HG02678 (cell line): ENCODE measurements at regions not wholly inside any gene's neighbourhood (a gene's known extent, or its start where the extent isn't known, plus 50 kb on each side); places are given as distances from the start of the nearest gene placed in this dataset.

Source experiments
- ATAC-seq: cut with Tn5 transposase; IDR thresholded peaks from one replicate; pipeline ENCODE4 v1.9.1; 2021; ENCODE audit warnings: mild to moderate bottlenecking, moderate library complexity; ENCODE audit not compliant: unreplicated experiment

DNA sequence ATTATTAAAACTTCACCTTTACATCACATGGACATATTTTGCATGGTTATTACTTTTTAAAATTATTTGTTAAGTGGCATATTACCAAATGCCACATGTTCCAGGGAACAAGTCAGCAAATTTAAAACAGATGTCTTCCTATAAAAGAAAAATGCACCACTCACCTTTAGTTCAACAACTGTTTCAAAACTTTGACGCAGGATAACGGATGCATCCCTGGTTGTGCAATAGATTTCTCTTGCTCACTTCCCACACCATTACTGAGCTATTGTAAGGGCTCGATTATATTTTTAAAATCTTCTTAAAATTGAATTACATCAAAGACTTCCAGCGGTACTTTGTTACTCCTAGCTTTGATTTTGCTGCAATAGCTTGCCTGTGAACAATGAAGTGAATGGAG lies 93.0 kb upstream of the ARHGAP24 start:
- no peak for ATAC-seq

DNA sequence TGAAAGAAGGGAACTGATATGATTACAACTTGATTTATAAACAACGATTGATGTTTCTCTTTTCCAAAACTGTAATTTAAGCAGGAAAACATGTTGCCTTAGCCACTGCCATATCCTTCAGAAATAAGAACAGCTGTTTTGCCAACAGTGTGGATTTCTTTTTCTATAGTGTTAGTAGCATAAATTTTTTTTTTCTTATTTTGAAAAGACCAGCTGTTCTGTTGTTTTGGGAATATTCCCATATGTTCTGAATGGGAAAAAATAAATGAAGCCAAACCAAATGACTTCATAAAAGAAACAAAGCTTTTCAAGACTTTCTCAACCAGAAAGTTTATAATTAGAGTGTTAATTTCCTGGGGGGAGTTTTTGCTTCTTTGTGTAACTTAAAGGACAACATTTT lies 83.9 kb upstream of the ARHGAP24 start:
- ATAC-seq, result no peak

DNA sequence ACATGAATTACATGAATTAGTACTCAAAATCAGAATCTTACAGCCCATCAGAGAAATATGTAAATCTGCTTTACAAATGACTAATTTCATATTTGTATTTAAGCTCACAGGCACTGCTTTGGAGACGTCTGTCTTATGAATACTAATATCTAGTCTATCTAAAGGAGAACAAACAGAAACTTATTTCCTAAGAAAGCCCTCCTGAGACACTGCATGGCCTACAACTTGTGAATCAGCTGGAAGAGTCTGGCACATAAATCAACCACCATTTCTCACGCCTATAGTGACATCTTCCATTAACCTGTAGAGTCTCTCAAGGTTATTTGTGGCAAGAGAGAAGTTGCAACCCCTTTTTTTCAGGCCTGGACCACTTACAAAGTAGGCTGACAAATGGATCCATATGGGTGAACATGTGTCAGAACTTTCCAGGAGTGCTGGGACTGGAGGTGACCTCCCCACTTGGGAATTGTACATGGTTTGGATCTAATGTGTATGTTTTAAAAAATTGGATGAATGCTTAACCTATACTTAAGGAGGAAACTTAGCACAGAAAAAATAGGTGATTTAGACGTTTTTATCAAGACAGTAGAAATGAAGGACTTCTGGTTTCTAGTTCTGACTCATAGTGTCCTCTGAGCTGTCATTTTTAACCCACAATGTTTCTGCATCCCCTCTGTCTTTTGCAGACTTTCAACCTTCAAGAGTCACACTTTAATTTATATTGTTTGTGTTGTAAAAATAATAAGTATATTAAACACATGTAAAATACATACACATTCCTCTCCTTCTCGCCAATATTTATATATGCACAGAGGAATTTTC lies 83.2 kb upstream of the ARHGAP24 start:
- peak; percentile 82 for ATAC-seq

DNA sequence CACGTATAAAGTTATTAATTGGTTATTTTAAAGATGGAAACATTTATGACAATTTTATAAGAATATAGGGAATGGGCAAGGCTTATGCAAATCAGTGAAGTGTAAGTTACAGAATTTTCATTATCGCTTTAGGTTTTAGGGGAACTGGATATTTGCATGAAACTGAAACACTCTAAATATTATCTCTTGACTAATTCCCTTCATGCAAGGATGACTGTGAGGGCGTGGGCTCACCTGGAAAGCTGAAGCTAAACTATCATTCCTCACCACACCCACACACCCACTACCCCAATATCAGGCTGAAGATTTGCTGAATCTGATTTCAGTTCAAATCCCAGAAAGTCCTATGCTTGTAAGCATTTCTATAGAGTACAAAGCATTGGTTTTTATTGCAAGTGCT lies 81.7 kb upstream of the ARHGAP24 start:
- peak; percentile 64 for ATAC-seq

DNA sequence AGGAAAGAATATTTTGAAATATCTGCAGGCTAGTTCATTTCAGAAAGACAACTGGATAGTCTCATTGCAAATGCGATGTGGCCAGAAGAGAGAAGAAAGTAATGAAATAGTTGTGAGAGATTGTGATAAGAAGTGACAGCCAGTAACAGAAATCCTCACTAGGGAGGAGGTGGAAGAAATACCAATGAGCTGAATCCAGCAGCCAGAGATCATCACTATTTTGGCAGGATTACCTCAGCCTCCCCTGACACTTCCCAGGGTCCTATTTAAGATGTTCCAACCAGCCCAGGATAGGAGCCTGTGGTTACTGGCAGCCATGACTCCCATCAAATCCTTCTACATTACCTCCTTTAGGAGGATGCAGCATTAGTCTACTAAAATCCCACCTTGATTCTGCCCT lies 76.7 kb upstream of the ARHGAP24 start:
- no peak for ATAC-seq

DNA sequence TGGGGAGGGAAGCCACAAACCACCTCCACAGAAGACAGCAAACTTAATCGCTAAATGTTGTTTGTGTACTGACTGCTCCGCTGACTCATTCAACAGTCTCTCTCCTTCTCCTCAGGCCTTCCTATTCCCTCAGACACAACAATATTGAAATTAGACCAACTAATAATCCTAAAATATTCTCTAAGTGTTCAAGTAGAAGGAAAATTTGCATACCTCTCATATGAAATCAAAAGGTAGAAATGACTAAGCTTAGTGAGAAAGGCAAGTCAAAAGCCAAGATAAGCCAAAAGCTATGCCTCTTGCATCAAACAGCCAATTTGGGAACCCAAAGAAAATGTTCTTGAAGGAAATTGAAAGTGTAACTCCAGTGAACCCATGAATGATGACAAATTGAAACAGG lies 75.7 kb upstream of the ARHGAP24 start:
- peak; percentile 69 for ATAC-seq

DNA sequence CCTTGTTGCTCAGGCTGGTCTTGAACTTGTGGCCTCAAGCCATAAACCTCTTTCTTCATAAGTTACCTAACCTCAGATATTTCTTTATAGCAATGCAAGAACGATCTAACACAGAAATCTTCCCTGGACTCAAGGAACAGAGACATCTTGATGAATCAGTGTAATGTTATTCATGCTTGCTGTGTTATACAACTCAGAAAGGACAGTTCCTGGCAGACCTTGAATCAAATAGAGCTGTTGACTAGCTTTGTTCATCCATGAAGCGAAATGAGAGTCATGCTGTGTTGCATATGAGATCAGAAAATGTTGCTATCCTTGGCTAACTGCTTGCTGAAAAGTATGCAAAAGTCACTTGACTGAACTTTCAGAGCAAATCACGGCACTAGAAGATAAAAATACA lies 72.6 kb upstream of the ARHGAP24 start:
- no peak for ATAC-seq

DNA sequence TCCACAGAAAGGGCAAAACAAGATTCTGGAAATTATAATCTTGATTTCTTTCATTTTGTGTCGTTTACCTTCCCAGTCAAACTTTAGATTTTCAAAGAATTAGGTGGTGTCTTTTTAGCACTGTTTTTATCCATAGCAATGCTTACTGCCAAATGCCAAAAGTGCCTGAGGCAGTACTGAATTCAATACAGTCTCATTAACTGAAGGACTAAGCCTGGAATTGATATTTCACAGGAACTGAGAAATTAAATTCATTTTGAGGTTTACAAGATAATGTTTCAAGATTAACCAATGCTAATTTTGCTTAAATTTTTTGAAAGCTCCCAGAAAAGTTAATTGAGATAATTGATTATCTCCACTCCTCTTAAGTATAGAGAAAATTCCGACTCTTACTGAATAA lies 68.8 kb upstream of the ARHGAP24 start:
- ATAC-seq, result no peak

DNA sequence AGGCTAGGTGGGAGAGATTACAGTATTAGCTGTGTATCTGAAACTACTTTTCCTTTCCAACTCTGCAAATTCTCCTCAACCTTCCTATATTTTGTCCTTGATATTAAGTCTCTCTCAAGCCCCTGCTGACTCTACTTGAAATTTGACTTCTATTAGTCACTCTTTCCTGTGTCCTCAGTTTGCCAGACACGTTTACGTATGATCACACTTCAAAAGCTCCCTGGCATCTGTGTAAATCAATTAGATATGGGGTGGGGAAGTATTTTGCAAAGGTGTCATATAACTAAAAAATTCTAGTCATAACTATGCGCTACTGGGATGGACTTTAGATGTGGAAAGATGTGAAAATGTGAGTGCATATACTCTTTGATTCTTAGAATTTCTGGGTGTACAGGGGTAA lies 67.4 kb upstream of the ARHGAP24 start:
- no peak for ATAC-seq

DNA sequence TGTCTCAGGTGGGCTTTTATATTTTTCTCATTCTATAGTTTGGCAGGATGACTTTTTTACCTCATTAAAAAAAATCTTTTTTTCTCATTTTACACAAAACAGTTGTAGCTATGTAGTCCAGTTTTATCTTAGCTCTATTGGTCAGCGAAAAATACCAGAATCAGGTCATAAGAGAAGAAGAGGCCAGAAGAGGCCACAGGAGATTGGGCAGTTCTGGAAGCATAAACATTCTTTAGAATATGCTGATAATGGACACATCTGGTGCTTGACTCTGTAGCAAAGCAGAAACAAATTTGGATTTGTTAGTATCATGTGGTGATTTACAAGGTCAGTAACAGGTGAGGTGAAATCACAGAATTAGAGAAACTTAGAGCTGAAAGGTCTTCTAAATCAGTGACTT lies 66.6 kb upstream of the ARHGAP24 start:
- ATAC-seq, result no peak

DNA sequence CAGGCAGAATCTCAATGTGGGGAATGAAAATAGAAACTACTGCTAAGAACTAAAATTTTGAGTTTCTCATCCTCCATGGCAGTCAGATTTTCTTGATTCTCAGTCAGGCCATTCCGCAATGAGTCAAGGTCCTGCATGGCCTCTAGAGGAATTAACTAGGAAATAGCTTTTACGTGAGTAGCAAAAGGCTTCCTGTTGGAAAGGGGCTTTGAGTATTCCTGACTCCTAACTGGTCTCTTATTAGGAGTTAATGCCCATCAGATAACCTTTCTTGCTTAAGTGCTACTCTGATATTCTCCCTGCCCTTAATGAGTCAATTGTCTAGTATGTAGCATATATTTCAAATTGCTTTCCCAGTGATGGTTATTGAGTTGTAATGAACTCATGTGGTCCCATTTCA lies 65.7 kb upstream of the ARHGAP24 start:
- ATAC-seq, result no peak

DNA sequence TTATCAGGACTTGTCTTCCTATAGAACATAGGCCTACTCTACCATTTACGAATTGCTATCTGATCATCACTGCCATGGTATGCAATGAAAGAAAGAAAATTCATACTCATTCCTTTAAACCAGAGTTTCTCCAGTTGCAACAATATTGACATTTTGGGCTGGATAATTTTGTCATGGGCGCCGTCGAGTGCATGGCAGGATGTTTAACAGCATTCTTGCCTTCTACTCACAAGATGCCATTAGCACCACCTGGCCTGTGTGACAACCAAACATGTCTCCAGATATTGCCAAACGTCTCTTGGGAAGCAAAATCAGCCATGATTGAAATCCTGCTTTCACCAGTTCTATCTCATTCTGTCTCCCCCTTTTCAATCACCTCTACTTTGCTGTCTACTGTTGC lies 63.6 kb upstream of the ARHGAP24 start:
- no peak for ATAC-seq

DNA sequence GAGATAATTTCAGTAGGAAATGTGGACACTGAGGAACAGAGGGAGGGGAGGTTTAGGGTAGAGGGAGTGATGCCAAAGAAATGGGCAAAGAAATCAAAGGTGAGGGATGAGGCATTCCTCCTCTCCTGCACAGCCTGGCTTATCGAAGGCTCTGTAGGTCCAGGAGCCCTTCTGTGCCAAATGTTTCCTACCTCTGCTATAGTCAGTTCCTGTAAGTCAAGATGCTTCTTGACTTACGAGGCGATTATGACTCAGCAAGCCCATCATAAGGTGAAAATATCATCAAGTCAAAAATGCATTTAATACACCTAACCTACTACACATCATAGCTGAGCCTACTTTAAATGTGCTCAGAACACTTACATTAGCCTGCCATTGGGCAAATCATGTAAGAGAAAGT lies 60.0 kb upstream of the ARHGAP24 start:
- no peak for ATAC-seq

DNA sequence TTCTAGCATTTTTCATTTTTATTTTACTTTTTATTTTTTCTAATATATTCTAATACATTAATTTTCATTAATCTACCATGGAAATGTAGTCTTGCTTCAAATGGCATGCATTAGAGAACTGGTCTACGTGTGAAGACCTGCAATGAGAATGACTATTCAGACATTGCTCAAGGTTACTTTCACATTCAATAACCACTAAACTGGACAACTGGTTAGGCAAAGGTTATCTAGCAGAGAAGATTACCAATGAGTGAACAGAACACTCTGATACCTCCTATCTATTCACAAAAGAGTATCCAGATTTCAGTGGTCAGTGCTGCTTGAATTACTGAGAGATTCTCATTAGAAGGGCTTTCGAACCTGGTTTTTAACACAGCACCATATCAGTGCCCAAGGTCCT lies 58.9 kb upstream of the ARHGAP24 start:
- no peak for ATAC-seq

DNA sequence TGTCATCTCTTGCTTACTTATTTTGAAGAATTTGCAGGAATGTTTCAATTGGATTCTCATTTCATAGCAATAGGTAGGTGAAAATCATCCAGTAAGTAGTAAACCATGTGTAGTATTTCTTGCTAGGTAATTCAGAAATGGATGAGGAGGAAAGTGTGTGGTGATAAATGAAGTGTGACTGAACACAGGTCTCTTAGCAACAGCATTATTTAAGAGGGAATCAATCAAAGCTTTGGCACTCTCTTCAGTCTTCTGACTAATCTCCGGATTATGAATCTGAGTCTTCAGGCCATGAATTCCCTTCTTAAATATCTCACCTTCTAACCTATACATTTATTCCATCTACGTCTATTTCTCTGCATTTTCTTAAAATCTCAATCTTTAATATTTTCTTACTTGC lies 55.8 kb upstream of the ARHGAP24 start:
- ATAC-seq, result no peak

DNA sequence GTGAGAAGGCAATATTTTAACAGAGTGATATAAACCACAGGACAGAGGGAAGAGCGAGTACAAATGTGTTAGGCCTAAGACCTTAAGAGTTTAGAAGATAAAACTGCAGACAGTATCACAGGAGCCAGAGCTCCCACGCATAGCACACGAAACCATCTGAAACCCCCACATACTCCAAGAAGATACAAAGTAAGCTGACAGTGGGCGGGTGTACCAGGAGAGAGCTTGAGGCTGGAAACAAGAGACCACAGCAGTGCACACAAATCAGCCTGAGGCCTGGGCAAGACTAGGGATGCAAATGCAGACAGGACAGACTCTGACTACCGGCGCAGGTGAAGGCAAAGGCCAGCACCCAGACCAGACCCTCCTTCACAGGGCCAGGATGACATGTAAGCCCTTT lies 54.1 kb upstream of the ARHGAP24 start:
- ATAC-seq, result peak; percentile 53

DNA sequence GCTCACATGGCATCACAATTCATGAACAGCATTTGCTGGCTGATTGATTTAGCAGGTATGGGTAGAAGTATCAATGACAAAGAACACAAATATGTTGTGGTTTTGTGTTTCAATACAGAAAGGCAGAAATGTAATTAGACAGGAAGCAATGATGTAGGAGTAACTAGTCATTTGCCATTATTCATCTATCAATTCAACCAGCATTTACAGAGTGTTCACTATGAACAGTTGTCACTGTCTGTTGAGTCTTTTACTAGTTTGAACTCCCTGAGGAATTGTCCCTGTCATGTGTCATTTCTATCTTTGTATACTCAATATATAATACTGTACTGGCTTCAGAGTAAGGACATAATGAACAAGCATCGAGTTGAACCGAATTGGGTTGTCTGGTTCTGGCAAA lies 51.5 kb upstream of the ARHGAP24 start:
- peak; percentile 54 for ATAC-seq
